ENCODE measurements at regions not wholly inside any gene's neighbourhood (a gene's known extent, or its start where the extent isn't known, plus 50 kb on each side); places are given as distances from the start of the nearest gene placed in this dataset.

DNA sequence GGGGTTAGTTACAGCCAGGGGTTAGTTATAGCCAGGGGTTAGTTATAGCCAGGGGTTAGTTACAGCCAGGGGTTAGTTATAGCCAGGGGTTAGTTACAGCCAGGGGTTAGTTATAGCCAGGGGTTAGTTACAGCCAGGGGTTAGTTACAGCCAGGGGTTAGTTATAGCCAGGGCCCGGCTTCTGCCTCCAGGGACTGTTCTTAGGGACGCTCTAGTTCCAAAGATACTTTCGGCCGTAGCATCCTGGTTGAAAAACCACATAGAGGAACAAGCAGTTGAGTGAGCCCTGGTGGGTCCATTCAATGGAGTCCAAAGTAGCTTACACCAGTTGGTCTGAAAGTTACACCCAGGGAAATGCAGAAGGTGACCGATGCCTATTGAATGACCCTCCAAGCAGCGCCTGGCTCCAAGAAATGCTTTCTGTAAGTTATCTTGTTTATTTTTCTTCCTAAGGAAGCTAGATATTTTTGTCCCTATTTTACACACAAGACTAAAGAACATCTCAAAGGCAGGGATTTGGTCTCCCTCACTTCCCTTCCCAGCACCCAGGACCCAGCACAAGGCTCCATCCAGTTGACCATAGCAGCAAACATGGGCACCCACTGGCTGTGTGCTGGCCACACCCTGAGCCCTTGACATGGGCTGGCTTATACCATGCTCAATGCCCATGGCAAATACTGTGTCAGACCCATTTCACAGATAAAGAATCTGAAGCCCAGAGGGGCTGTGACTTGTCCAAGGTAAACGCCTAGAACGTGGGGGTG lies 49.7 kb upstream of the SHISAL1 start:
- ChIA-PET POLR2A (no interaction called here), CTCF (no interaction called here)
- intact Hi-C loops (cut with micrococcal nuclease) = no loop called here
- Mint-ChIP-seq H3K4me3 (no peak overlapping the region), H3K9me3 (no peaks in the 10 kb centered on the region), H3K27me3 (peaks cover 7% of the 10 kb centered on the region), H3K27ac (no peak overlapping the region), H3K4me1 (ENCODE audit: low read depth) (no peaks in the 10 kb centered on the region), H3K36me3 (no peaks in the 10 kb centered on the region)
- no peak for DNase-seq

Data from activated CD4-positive, alpha-beta memory T cell treated with anti-CD3 and anti-CD28 coated beads for 36 hours (primary cell).